B cell (primary cell): ENCODE measurements at regions not wholly inside any gene's neighbourhood (a gene's known extent, or its start where the extent isn't known, plus 50 kb on each side); places are given as distances from the start of the nearest gene placed in this dataset.

Experiments
- ATAC-seq: fragments of 200-7000 bp; cut with Tn5 transposase; one replicate; pipeline ENCODE4 v1.10.0; 2021; ENCODE audit warnings: low read depth, mild to moderate bottlenecking, moderate number of reproducible peaks, moderate library complexity
- CTCF ChIA-PET: fragments of 350-600 bp; sonication (Branson Sonifier 250); formaldehyde crosslinking; loops from one replicate; lab custom pipeline; 2021; ENCODE audit warnings: antibody characterized with exemption, inconsistent platforms; lab: Charles Lee
- POLR2A ChIA-PET: fragments of 350-600 bp; sonication (Branson Sonifier 250); formaldehyde crosslinking; loops from one replicate; lab custom pipeline; 2021; ENCODE audit warnings: antibody characterized with exemption; lab: Charles Lee
- DNase-seq: peaks from one replicate; pipeline ENCODE4 v3.0.0; 2013
- H2AFZ ChIP-seq: 2 replicates; pipeline ENCODE4 v1.6.1; 2012; ENCODE audit warnings: mild to moderate bottlenecking, low read depth, low read length; ENCODE audit not compliant: insufficient read depth, poor library complexity, severe bottlenecking
- H3K27ac ChIP-seq, 2 donors: 1 replicate in 1 of 2; 2 replicates in 1 of 2; pipeline ENCODE4 v1.5.1; 2012 to 2013; ENCODE audit warnings: low read length in 2 of 2, mild to moderate bottlenecking in 2 of 2, moderate library complexity in 1 of 2
- H3K27me3 ChIP-seq, 4 experiments: fragments of 200-600 bp in 1 of 4; sonication (generic) in 1 of 4; replicated peaks in 1 of 4; 1 replicate in 2 of 4; 2 replicates in 2 of 4; pipeline versions ENCODE4 v1.6.1 to v1.7.0; 2013 to 2016; ENCODE audit warnings: low read length in 3 of 4, mild to moderate bottlenecking in 2 of 4, mixed read lengths in 1 of 4, moderate library complexity in 1 of 4; ENCODE audit not compliant: insufficient read depth in 4 of 4, control insufficient read depth in 3 of 4; ENCODE audit errors: control extremely low read depth in 1 of 4
- H3K36me3 ChIP-seq, 2 experiments: replicated peaks in 1 of 2; 1 replicate in 1 of 2; 2 replicates in 1 of 2; pipeline versions ENCODE4 v1.6.1 to v1.7.1; 2013; ENCODE audit warnings: low read length in 1 of 2; ENCODE audit not compliant: insufficient read depth in 2 of 2, control insufficient read depth in 1 of 2; ENCODE audit errors: control extremely low read depth in 1 of 2, extremely low read depth in 1 of 2
- H3K4me1 ChIP-seq, 2 donors: fragments of 200-600 bp in 1 of 2; sonication (generic) in 1 of 2; 1 replicate in 1 of 2; 2 replicates in 1 of 2; pipeline versions ENCODE4 v1.5.1 to v1.6.1; 2013 to 2017; ENCODE audit warnings: low read length in 2 of 2; ENCODE audit not compliant: control insufficient read depth in 2 of 2, insufficient read depth in 2 of 2
- H3K4me2 ChIP-seq: replicated peaks from 2 replicates; pipeline ENCODE3; 2012; ENCODE audit warnings: mild to moderate bottlenecking, low read depth, low read length; ENCODE audit not compliant: poor library complexity, severe bottlenecking
- H3K4me3 ChIP-seq, 5 experiments: fragments of 200-600 bp in 1 of 5; sonication (generic) in 1 of 5; 1 replicate in 3 of 5; 2 replicates in 2 of 5; pipeline versions ENCODE4 v1.5.1 to v1.7.0; 2011 to 2016; ENCODE audit warnings: low read length in 4 of 5, mild to moderate bottlenecking in 4 of 5, low read depth in 2 of 5, control low read depth in 1 of 5, moderate library complexity in 1 of 5; ENCODE audit not compliant: insufficient read depth in 1 of 5; ENCODE audit errors: control extremely low read depth in 1 of 5, extremely low read depth in 1 of 5
- H3K79me2 ChIP-seq: fragments of 200-600 bp; sonication (generic); one replicate; pipeline ENCODE4 v1.6.0; 2016; ENCODE audit warnings: low read length; ENCODE audit not compliant: control insufficient read depth, insufficient read depth
- H3K9ac ChIP-seq: fragments of 200-600 bp; sonication (generic); 2 replicates; pipeline ENCODE4 v1.6.1; 2017; ENCODE audit warnings: mild to moderate bottlenecking, low read length, moderate library complexity
- H3K9me3 ChIP-seq, 3 donors: one replicate each; pipeline versions ENCODE4 v1.6.1 to v1.7.1; 2013; ENCODE audit warnings: low read length in 2 of 3; ENCODE audit not compliant: control insufficient read depth in 2 of 3, insufficient read depth in 1 of 3; ENCODE audit errors: control extremely low read depth in 1 of 3
- H4K20me1 ChIP-seq: 2 replicates; pipeline ENCODE4 v1.6.0; 2012; ENCODE audit warnings: mild to moderate bottlenecking, low read length; ENCODE audit not compliant: insufficient read depth, control insufficient read depth, poor library complexity, severe bottlenecking
- H3K27ac Mint-ChIP-seq: one replicate; pipeline ENCODE4 v1.8.0; 2021; ENCODE audit warnings: mixed read lengths
- H3K27me3 Mint-ChIP-seq: one replicate; pipeline ENCODE4 v1.8.0; 2021; ENCODE audit warnings: mixed read lengths
- H3K4me1 Mint-ChIP-seq: one replicate; pipeline ENCODE4 v1.8.0; 2021; ENCODE audit warnings: mixed read lengths
- H3K4me3 Mint-ChIP-seq: one replicate; pipeline ENCODE4 v1.8.0; 2021; ENCODE audit warnings: mixed read lengths
- H3K9me3 Mint-ChIP-seq: one replicate; pipeline ENCODE4 v1.8.0; 2022; ENCODE audit warnings: mixed read lengths; ENCODE audit not compliant: insufficient read depth
- EZH2 ChIP-seq: IDR thresholded peaks from 2 replicates; pipeline ENCODE4 v1.6.1; 2012; ENCODE audit warnings: borderline replicate concordance, low read depth, mild to moderate bottlenecking, moderate library complexity, low read length; ENCODE audit not compliant: insufficient read depth, poor library complexity, severe bottlenecking
- WGBS: methylation state at CpG from one replicate; pipeline ENCODE4 v1.1.5; 2013; ENCODE audit warnings: missing lambda C conversion rate; ENCODE audit not compliant: insufficient coverage; 5-methylcytosine and 5-hydroxymethylcytosine counted together
- intact Hi-C: fragments of 100-400 bp; cut with micrococcal nuclease; formaldehyde crosslinking; loops from one replicate; pipeline ENCODE4 v1.10.0; 2022
- TF ChIP-seq, protein P1 (sequence below): fragments of 200-600 bp; IDR thresholded peaks from one replicate; pipeline ENCODE4 v1.8.0; 2022; ENCODE audit warnings: antibody characterized with exemption, mild to moderate bottlenecking

- H3K9ac ChIP-seq: no peak overlapping the region
- ChIA-PET CTCF (no interaction called here), POLR2A (no interaction called here)
- Mint-ChIP-seq H3K27ac (no peak overlapping the region), H3K4me3 (no peak overlapping the region), H3K27me3 (no peaks in the 10 kb centered on the region), H3K9me3 (no peaks in the 10 kb centered on the region), H3K4me1 (no peaks in the 10 kb centered on the region)
- no peak for ATAC-seq
- no peak overlapping the region for H3K4me3 ChIP-seq
- WGBS: 91% methylated on average over 6 of the region's 6 CpGs
- no peaks in the 10 kb centered on the region for H3K36me3 ChIP-seq
- H3K9me3 ChIP-seq: no peaks in the 10 kb centered on the region
- H3K27ac ChIP-seq: no peak overlapping the region
- intact Hi-C loops: no loop called here
- H3K27me3 ChIP-seq: no peaks in the 10 kb centered on the region
- no peak overlapping the region for H3K4me2 ChIP-seq
- H4K20me1 ChIP-seq: no peaks in the 10 kb centered on the region
- no peaks in the 10 kb centered on the region for H3K4me1 ChIP-seq
- TF ChIP-seq EZH2: no peak
- TF ChIP-seq, protein P1, sequence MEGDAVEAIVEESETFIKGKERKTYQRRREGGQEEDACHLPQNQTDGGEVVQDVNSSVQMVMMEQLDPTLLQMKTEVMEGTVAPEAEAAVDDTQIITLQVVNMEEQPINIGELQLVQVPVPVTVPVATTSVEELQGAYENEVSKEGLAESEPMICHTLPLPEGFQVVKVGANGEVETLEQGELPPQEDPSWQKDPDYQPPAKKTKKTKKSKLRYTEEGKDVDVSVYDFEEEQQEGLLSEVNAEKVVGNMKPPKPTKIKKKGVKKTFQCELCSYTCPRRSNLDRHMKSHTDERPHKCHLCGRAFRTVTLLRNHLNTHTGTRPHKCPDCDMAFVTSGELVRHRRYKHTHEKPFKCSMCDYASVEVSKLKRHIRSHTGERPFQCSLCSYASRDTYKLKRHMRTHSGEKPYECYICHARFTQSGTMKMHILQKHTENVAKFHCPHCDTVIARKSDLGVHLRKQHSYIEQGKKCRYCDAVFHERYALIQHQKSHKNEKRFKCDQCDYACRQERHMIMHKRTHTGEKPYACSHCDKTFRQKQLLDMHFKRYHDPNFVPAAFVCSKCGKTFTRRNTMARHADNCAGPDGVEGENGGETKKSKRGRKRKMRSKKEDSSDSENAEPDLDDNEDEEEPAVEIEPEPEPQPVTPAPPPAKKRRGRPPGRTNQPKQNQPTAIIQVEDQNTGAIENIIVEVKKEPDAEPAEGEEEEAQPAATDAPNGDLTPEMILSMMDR: no peak
- no peak overlapping the region for H2AFZ ChIP-seq
- DNase-seq: no peak
- no peaks in the 10 kb centered on the region for H3K79me2 ChIP-seq
Observed at GRCh38 chr12:70042675-70043074, 200.6 kb upstream of the CNOT2 start.

GRCh38 chr12:70043490-70044138 is 199.6 kb upstream of the CNOT2 start:
- Histone ChIP-seq H2AFZ (no peak overlapping the region), H3K79me2 (no peaks in the 10 kb centered on the region), H4K20me1 (no peaks in the 10 kb centered on the region), H3K4me2 (no peak overlapping the region), H3K27me3 (no peaks in the 10 kb centered on the region), H3K4me3 (no peak overlapping the region), H3K27ac (no peak overlapping the region), H3K9me3 (no peaks in the 10 kb centered on the region), H3K4me1 (no peaks in the 10 kb centered on the region), H3K36me3 (no peaks in the 10 kb centered on the region), H3K9ac (no peak overlapping the region)
- ATAC-seq (no peak), DNase-seq (no peak)
- H3K4me3 Mint-ChIP-seq: no peak overlapping the region
- H3K27ac Mint-ChIP-seq: no peak overlapping the region
- POLR2A ChIA-PET: no interaction called here
- no peaks in the 10 kb centered on the region for H3K9me3 Mint-ChIP-seq
- whole genome bisulfite sequencing: 94% methylated on average over 2 of the region's 4 CpGs
- TF ChIP-seq, protein P1: no peak
- no peak for TF ChIP-seq EZH2
- intact Hi-C loops: no loop called here
- no peaks in the 10 kb centered on the region for H3K4me1 Mint-ChIP-seq
- H3K27me3 Mint-ChIP-seq: no peaks in the 10 kb centered on the region
- CTCF ChIA-PET: no interaction called here
